Common myeloid progenitor, CD34-positive (primary cell): ENCODE measurements at regions not wholly inside any gene's neighbourhood (a gene's known extent, or its start where the extent isn't known, plus 50 kb on each side); places are given as distances from the start of the nearest gene placed in this dataset.

Experiments
- CTCF ChIA-PET: fragments of 350-600 bp; sonication (Branson Sonifier 250); formaldehyde crosslinking; loops from one replicate; lab custom pipeline; 2021; ENCODE audit warnings: antibody characterized with exemption; lab: Charles Lee
- POLR2A ChIA-PET: fragments of 350-600 bp; sonication (Branson Sonifier 250); formaldehyde crosslinking; loops from one replicate; lab custom pipeline; 2021; ENCODE audit warnings: antibody characterized with exemption; lab: Charles Lee
- DNase-seq, 3 donors: peaks; one replicate each; pipeline versions ENCODE4 v3.0.0 to v3.0.0-alpha.2; 2013
- H3K27ac ChIP-seq, 2 experiments: 1 replicate in 1 of 2; 2 replicates in 1 of 2; pipeline ENCODE4 v1.7.0; 2013; ENCODE audit warnings: inconsistent platforms in 2 of 2, low read length in 2 of 2, mild to moderate bottlenecking in 2 of 2, low read depth in 1 of 2, moderate library complexity in 1 of 2; ENCODE audit not compliant: severe bottlenecking in 2 of 2, insufficient read depth in 1 of 2, poor library complexity in 1 of 2
- H3K27me3 ChIP-seq, 5 experiments: replicated peaks in 2 of 5; 1 replicate in 3 of 5; 2 replicates in 2 of 5; pipeline versions ENCODE4 v1.6.1 to v1.7.0; 2013; ENCODE audit warnings: low read length in 4 of 5, mild to moderate bottlenecking in 2 of 5, moderate library complexity in 2 of 5, inconsistent platforms in 1 of 5; ENCODE audit not compliant: insufficient read depth in 5 of 5, control insufficient read depth in 4 of 5
- H3K36me3 ChIP-seq, 4 experiments: 1 replicate in 2 of 4; 2 replicates in 2 of 4; pipeline versions ENCODE4 v1.6.1 to v1.7.0; 2013; ENCODE audit warnings: low read length in 3 of 4, control low read depth in 1 of 4, mild to moderate bottlenecking in 1 of 4; ENCODE audit not compliant: control insufficient read depth in 4 of 4, insufficient read depth in 4 of 4
- H3K4me1 ChIP-seq, 4 experiments: 1 replicate in 3 of 4; 2 replicates in 1 of 4; pipeline versions ENCODE4 v1.6.1 to v1.7.1; 2013; ENCODE audit warnings: low read length in 3 of 4, mild to moderate bottlenecking in 3 of 4, control low read depth in 1 of 4, inconsistent platforms in 1 of 4, moderate library complexity in 1 of 4; ENCODE audit not compliant: control insufficient read depth in 4 of 4, insufficient read depth in 4 of 4; ENCODE audit errors: control extremely low read depth in 1 of 4
- H3K4me3 ChIP-seq, 7 experiments: 1 replicate in 4 of 7; 2 replicates in 3 of 7; pipeline versions ENCODE4 v1.5.1 to v1.7.0; 2013; ENCODE audit warnings: mild to moderate bottlenecking in 7 of 7, low read length in 6 of 7, moderate library complexity in 6 of 7, inconsistent platforms in 2 of 7, low read depth in 2 of 7, control low read depth in 1 of 7; ENCODE audit not compliant: insufficient read depth in 4 of 7, control insufficient read depth in 1 of 7; ENCODE audit errors: extremely low read depth in 1 of 7
- H3K9me3 ChIP-seq, 5 experiments: 1 replicate in 4 of 5; 2 replicates in 1 of 5; pipeline versions ENCODE4 v1.6.1 to v1.7.1; 2013; ENCODE audit warnings: low read length in 4 of 5, mild to moderate bottlenecking in 2 of 5, inconsistent platforms in 1 of 5, low read depth in 1 of 5, moderate library complexity in 1 of 5; ENCODE audit not compliant: control insufficient read depth in 4 of 5, insufficient read depth in 2 of 5; ENCODE audit errors: control extremely low read depth in 1 of 5
- WGBS: methylation state at CpG from one replicate; pipeline ENCODE4 v1.1.5; 2013; ENCODE audit not compliant: insufficient coverage; 5-methylcytosine and 5-hydroxymethylcytosine counted together

DNA sequence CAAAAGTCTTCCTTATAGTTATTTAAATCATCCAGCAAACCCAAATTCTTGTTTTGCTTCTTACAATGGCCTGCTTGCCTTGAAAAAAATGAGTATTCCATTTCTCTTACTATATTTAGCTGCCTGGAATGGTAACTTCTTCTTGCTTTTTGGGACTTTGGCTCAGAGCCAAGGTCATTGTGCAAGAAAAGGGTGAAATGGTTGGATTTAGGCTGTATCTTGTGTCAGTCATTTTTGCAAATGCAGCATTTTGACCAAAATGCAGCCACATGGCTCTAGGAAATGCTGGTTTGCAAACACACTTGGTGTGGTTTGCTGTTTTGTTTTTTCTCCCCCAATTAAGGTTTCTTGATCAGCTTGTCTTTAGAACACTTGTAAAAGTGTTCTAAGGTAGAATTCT, 133.3 kb upstream of the ELL2 start:
- Histone ChIP-seq H3K27ac (no peak overlapping the region), H3K27me3 (no peaks in the 10 kb centered on the region), H3K4me1 (peaks cover 0 to 8% (median 4%) of the 10 kb centered on the region in 4 experiments), H3K9me3 (no peaks in the 10 kb centered on the region), H3K36me3 (no peaks in the 10 kb centered on the region), H3K4me3 (no peak overlapping the region)
- CTCF ChIA-PET, result interaction anchor here (0.8 to 2.1 kb wide), 2 partner anchors 20 to 86 kb away, joined by 3 to 5 read pairs; no protein-coding TSS in a partner anchor
- DNase-seq, result no peak
- POLR2A ChIA-PET, result interaction anchor here (0.7 kb wide), 1 partner anchor 1505 kb away, joined by 3 read pairs; no protein-coding TSS in a partner anchor

- H3K27ac ChIP-seq, result no peak overlapping the region
- CTCF ChIA-PET, result interaction anchor here (1.0 to 2.1 kb wide), 2 partner anchors 19 to 21 kb away, joined by 3 to 5 read pairs; no protein-coding TSS in a partner anchor
- POLR2A ChIA-PET, result interaction anchor here (0.7 kb wide), 1 partner anchor 1504 kb away, joined by 3 read pairs; no protein-coding TSS in a partner anchor
- H3K4me3 ChIP-seq, result no peak overlapping the region
- no peaks in the 10 kb centered on the region for H3K27me3 ChIP-seq
- H3K36me3 ChIP-seq, result no peaks in the 10 kb centered on the region
- H3K4me1 ChIP-seq, result peaks cover 0 to 8% (median 4%) of the 10 kb centered on the region in 4 experiments
- no peaks in the 10 kb centered on the region for H3K9me3 ChIP-seq
- DNase-seq, result no peak
- WGBS, result no CpG with 5 or more reads among the region's 1 CpG
Measured at GRCh38 chr5:96093890-96094381, 132.3 kb upstream of the ELL2 start.

DNA sequence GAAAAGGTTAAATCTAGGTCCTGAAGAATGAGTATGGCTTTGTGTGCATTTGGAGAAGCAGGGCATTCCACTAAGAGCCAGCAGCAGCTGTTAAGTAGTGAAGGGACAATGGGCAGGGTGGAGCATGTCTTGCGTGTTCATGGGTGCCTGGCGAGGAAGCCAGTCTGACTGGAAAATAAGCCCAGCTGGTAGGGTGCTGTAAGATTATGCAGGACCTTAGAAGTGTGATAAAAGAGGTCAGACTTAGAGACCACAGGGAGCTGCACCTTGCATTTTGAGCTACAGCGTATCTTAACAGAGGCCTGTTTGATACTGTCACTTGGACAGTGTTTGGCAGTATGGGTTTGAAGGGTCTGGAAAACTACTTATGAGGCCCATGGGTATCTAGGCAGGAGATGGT, 131.7 kb upstream of the ELL2 start:
- DNase-seq, result no peak
- POLR2A ChIA-PET, result no interaction called here
- no peaks in the 10 kb centered on the region for H3K36me3 ChIP-seq
- CTCF ChIA-PET, result interaction anchor here (1.0 kb wide), 1 partner anchor 18 kb away, joined by 3 read pairs; no protein-coding TSS in a partner anchor
- 100% methylated on average over 3 of the region's 3 CpGs for WGBS
- no peaks in the 10 kb centered on the region for H3K27me3 ChIP-seq
- H3K9me3 ChIP-seq, result no peaks in the 10 kb centered on the region
- H3K27ac ChIP-seq, result no peak overlapping the region
- no peak overlapping the region for H3K4me3 ChIP-seq
- H3K4me1 ChIP-seq, result peaks cover 0 to 8% (median 4%) of the 10 kb centered on the region in 4 experiments

GRCh38 chr5:96091874-96092273, 130.2 kb upstream of the ELL2 start:
- no CpG with 5 or more reads among the region's 1 CpG for WGBS
- DNase-seq, result no peak
- CTCF ChIA-PET, result no interaction called here

DNA sequence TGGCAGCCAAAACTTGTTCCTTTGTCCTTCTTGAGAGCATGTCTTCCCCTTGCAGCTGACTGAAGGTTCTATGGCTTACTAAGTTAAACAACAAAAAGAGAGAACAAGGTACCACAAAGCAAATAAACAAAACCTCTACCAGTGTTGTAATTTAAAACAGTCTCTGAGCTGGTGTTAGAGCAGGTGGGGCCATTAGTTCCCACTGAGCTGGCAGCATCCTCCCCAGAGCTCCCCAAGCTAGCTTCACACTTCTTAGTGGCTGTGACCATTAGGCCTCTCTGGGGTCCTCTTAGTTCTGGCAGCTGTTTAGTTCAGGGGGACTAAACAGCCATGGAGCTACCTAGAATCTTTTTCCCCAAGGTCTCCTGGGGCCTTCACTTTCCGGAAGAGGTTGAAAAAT, 128.6 kb upstream of the ELL2 start:
- Histone ChIP-seq H3K4me3 (no peak overlapping the region), H3K9me3 (no peaks in the 10 kb centered on the region), H3K4me1 (peaks cover 0 to 12% (median 6%) of the 10 kb centered on the region in 4 experiments), H3K27me3 (no peaks in the 10 kb centered on the region), H3K27ac (no peak overlapping the region), H3K36me3 (no peaks in the 10 kb centered on the region)
- no peak for DNase-seq
- ChIA-PET CTCF (no interaction called here), POLR2A (no interaction called here)
- no CpG with 5 or more reads among the region's 1 CpG for WGBS

More at GRCh38 chr5:96091874-96092273, 130.2 kb upstream of the ELL2 start:
- Histone ChIP-seq H3K4me1 (peaks cover 0 to 8% (median 4%) of the 10 kb centered on the region in 4 experiments), H3K9me3 (no peaks in the 10 kb centered on the region), H3K27me3 (no peaks in the 10 kb centered on the region), H3K36me3 (no peaks in the 10 kb centered on the region), H3K4me3 (no peak overlapping the region), H3K27ac (no peak overlapping the region)
- POLR2A ChIA-PET, result no interaction called here

- no peaks in the 10 kb centered on the region for H3K36me3 ChIP-seq
- no peak overlapping the region for H3K4me3 ChIP-seq
- no peak overlapping the region for H3K27ac ChIP-seq
- DNase-seq, result no peak
- ChIA-PET POLR2A (no interaction called here), CTCF (no interaction called here)
- H3K9me3 ChIP-seq, result no peaks in the 10 kb centered on the region
- 100% methylated on average over 2 of the region's 4 CpGs for WGBS
- peaks cover 0 to 25% (median 8%) of the 10 kb centered on the region in 4 experiments for H3K4me1 ChIP-seq
- no peaks in the 10 kb centered on the region for H3K27me3 ChIP-seq
Measured at GRCh38 chr5:96088706-96089498, 127.3 kb upstream of the ELL2 start.

- 71% methylated on average over 2 of the region's 3 CpGs for WGBS
- ChIA-PET POLR2A (no interaction called here), CTCF (no interaction called here)
- Histone ChIP-seq H3K4me3 (no peak overlapping the region), H3K4me1 (peaks cover 3 to 34% (median 11%) of the 10 kb centered on the region in 4 experiments), H3K27me3 (no peaks in the 10 kb centered on the region), H3K36me3 (no peaks in the 10 kb centered on the region), H3K9me3 (no peaks in the 10 kb centered on the region), H3K27ac (no peak overlapping the region)
- DNase-seq, result no peak
Measured at GRCh38 chr5:96087939-96088338, 126.3 kb upstream of the ELL2 start.
